Stimulated activated CD8-positive, alpha-beta memory T cell treated with anti-CD3 and anti-CD28 coated beads, Interleukin-4, amount 100 ng/mL, for 1 hour (primary cell): ENCODE measurements at regions not wholly inside any gene's neighbourhood (a gene's known extent, or its start where the extent isn't known, plus 50 kb on each side); places are given as distances from the start of the nearest gene placed in this dataset.
"Not testable (repeated sequence)": the region's sequence is repeated elsewhere in the genome, so short reads cannot be mapped to it uniquely, and the experiment has no call there.

Source experiments
- DNase-seq, 2 donors: peaks; one replicate each; pipeline ENCODE4 v3.0.0-alpha.2; 2020; ENCODE audit warnings: low read depth in 2 of 2, low spot score in 1 of 2

DNA sequence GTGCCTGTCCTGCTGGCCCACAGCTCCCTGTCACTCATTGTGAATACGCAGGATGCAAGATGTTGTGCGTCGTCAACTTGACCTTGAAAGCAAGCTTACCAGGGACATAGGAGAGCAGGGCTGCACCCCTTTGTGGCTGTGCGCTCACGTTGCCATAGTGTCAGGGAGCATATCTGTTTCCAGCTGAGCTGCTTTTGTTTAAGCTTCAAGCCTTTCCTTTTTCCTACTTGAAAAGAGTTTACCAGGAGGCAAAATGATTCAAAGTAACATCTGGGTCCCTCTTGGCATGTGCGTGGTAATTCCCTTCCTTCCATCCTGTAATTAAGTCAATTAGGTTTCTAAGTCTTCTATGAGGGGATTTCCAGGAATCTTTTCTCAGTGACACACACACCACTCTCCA lies 537.1 kb downstream of the AJAP1 start:
- no peak for DNase-seq

GRCh38 chr1:5189384-5189783 lies 535.0 kb downstream of the AJAP1 start:
- DNase-seq, result no peak

DNA sequence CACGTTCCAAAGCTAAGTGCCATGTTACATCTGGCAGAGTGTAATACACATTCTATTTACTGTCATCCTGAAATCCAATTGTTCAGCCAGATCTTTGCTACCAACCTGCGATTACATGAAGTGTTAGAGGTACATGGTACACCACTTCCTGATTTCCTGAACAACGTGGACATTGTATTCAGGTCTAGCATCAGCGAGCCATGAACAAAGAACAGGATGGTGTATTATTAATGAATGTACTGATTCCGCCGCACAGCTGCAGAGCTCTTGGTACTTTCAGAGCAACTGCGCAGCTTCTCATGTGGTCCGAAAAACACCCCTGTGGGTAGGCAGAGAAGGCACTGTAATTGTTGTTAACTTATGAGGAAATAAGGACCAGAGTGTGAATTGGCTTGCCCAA lies 511.4 kb downstream of the AJAP1 start:
- no peak for DNase-seq

GRCh38 chr1:5164158-5164557 lies 509.7 kb downstream of the AJAP1 start:
- DNase-seq, result no peak

GRCh38 chr1:5161372-5161771 lies 507.0 kb downstream of the AJAP1 start:
- no peak for DNase-seq

DNA sequence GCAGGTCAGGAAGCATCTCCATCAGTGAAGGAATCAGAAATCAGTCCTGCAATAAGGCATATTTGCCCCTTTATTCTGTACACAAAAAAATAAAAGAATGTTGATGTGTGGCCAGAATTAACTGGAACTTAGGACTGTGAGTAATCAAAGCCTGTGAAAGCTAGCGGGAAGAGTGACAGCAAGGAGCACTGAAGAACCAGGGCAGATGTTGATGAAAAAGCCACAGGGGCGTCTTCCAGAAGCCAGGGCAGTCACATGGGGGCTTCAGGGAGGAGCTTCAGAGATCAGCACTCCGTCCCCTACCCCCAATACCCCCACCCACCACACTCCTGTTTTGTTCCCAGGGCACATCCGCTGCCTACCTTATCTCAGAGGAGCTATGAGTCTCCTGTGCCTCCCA lies 502.8 kb downstream of the AJAP1 start:
- no peak for DNase-seq

DNA sequence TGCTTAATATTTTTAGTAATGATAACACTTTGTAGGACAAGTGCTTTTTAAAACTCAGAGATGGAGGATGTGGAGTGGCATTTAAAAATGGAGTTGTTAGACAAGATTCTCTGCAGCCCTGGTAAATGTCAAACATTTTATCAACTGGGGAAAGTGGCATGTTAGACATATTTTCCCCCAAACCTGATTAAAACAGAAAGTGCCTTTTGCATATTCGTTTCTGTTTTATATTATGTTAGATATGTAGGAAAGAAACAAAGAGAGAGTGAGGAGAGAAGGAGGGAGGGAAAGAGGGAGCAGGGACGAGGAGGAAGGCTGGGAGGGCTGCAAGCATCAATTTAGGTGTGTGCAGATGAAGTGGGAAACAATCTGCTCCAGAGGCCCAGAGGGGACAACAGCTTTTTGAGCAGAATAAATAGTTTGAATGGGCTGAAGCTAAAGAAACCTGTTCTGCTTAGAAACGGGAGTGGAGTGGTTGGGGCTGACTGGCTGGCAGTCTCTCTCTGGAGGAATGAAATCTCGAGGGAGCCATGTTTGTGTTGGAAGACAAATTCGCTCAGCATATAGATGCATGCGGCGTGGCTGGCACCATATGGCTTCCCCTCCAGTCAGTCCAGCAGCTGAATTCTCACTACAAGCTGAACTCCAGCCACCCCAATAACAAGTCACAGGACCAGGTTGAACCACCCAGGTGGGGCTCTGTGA lies 502.2 kb downstream of the AJAP1 start:
- no peak for DNase-seq

DNA sequence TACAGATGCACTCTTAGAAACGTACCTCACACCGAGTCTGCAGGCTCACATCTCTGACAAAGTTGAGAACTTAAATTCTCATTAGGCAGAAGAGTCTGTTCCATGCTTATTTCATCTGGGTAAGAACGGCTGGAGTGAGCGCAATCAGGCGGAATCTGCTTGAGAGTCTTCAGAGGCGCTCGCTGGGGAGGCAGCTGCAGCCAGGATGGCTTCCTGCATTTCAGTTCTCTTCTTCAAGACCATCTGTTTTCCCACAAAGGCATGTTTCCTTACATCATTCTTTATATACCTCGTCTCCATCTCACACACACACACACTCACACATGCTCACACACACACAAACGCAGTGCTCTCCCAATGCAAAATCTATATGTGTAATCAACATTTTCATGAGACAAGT lies 497.1 kb downstream of the AJAP1 start:
- no peak for DNase-seq

GRCh38 chr1:5150191-5150590 lies 495.8 kb downstream of the AJAP1 start:
- DNase-seq, result no peak

DNA sequence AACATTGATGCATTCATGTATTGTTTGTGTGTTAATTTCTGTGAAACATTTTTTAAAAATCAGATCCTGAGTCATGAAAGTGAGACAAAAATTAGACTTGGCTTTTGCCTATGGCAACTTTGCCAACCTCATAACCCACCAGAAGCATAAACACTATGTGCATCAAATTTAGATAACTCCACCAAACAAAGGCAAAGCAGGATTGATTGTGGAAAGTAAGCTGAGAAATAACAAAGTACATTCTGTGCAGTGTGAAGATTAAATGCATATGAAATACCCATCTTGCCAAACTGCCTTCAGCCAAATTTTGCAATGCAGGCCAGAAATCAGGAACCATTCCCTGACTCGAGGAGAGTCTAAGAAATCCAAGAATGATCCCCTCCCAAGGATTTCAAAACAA lies 493.4 kb downstream of the AJAP1 start:
- no peak for DNase-seq

GRCh38 chr1:5142389-5142788 lies 488.0 kb downstream of the AJAP1 start:
- DNase-seq, result no peak

DNA sequence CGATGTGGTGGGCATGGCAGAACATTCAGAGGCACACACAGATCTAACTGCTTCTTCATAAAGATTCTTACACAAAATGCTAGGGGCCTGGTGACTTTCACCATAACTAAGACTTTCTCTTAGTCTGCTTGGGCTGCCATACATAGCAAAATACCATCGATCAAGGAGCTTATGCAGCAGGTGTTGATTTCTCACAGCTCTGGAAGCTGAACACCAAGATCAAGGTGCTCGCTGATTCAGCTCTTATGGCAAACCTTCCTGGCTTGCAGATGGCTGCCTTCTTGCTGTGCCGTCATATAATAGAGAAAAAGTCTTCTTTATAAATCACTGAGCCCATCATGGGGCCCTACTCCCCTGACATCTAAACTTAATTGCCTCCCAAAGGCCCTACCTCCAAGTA lies 487.3 kb downstream of the AJAP1 start:
- DNase-seq, result no peak

- no peak for DNase-seq
Measured at GRCh38 chr1:5140962-5141361, 486.6 kb downstream of the AJAP1 start.

- no peak for DNase-seq
Measured at GRCh38 chr1:5140136-5140535, 485.7 kb downstream of the AJAP1 start.

DNA sequence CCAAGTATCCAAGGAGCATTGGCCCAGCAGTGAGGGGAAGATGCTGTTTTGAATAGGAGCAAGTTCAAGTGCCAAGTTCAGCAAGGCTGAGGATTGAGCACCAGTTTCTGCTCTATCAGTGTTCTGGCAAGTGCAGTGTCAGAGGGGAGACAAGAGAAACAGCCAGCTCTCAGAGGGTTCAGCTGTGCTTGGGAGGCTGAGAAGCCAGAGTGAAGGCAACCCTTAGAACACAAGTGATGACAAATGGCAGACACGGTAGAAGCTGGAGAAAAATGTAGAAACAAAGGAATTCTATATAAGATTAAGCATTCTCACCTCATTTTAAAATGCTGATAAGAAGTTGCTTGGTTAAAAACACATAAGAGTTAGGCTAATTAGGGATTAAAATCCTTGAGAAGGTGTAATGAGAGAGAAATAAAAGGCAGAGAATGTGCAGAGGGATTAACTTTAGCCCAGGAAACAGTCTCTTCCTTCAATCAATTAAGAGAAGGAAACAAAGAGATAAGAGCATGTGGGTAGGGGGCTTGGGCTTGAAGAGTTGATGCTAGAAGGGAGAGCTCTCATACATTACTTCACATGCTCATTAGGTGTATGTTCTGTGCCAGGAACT lies 475.4 kb downstream of the AJAP1 start:
- DNase-seq, result no peak

- no peak for DNase-seq
Measured at GRCh38 chr1:5125208-5125607, 470.8 kb downstream of the AJAP1 start.

- no peak for DNase-seq
Measured at GRCh38 chr1:5120559-5120958, 466.1 kb downstream of the AJAP1 start.

GRCh38 chr1:5119366-5120234 lies 465.2 kb downstream of the AJAP1 start:
- DNase-seq, result no peak

- not testable (repeated sequence) for DNase-seq
Measured at GRCh38 chr1:5118771-5119170, 464.4 kb downstream of the AJAP1 start.

- not testable (repeated sequence) for DNase-seq
Measured at GRCh38 chr1:5118292-5118691, 463.9 kb downstream of the AJAP1 start.

DNA sequence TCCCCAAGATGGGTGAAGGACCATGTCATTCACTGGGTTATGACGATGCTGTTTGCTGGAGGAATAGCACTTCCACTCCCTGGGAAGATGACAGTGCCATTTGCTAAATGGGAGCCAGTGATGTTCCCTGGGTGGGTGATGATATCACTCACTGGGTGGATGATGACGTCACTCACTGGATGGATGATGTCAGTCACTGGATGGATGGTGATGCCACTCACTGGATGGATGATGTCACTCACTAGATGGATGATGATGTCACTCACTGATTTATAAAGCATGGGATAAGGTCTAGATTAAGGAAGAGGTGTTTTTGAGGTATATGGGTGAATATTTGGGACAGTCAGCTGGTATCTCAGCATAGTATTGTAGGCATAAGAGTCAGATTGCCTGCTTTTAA lies 457.2 kb downstream of the AJAP1 start:
- no peak for DNase-seq

DNA sequence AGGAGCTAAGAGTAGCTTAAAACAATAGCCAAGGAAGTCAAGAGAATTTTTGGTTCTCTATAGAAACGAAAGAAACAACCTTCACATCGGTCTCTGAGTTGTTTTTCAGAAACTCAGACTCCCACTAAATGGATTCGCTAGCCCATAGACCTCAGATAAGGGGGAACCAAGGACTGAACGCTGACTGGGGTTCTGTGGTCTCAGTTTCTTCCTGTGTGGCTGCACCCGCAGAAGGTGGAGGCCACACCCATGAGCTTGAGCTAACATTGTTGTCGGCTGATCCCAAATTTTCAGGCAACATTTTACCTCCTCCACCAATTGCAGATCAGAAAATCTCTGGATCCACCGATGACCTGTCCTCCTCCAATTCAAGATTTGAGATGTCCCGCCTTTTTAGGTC lies 456.1 kb downstream of the AJAP1 start:
- DNase-seq, result no peak
